OCI-LY7 (cell line): ENCODE measurements at regions not wholly inside any gene's neighbourhood (a gene's known extent, or its start where the extent isn't known, plus 50 kb on each side); places are given as distances from the start of the nearest gene placed in this dataset.
"Not testable (repeated sequence)": the region's sequence is repeated elsewhere in the genome, so short reads cannot be mapped to it uniquely, and the experiment has no call there.

Experiments used
- BruUV-seq: library from RNA; stranded (reverse); fragments of 400-500 nt; replicated peaks from 2 replicates; lab custom pipeline; 2021; lab: Mats Ljungman, UMichigan
- CTCF ChIA-PET: fragments of 300-600 bp; sonication (Branson Sonifier 250); formaldehyde crosslinking; loops from one replicate; lab custom pipeline; 2022; ENCODE audit warnings: antibody characterized with exemption; ENCODE audit not compliant: unreplicated experiment; lab: Charles Lee
- POLR2A ChIA-PET: fragments of 300-600 bp; sonication (Branson Sonifier 250); formaldehyde crosslinking; loops from one replicate; lab custom pipeline; 2022; ENCODE audit warnings: antibody characterized with exemption; lab: Charles Lee
- DNase-seq: peaks from one replicate; pipeline ENCODE4 v3.0.0-alpha.2; 2015; ENCODE audit warnings: low spot score
- H2AFZ ChIP-seq: fragments of 200-600 bp; sonication (generic), shearing (Covaris generic); 2 replicates; pipeline ENCODE4 v1.6.1; 2014; ENCODE audit warnings: mild to moderate bottlenecking, antibody characterized with exemption, low read length, moderate library complexity
- H3K27ac ChIP-seq: fragments of 200-600 bp; sonication (generic); 2 replicates; pipeline ENCODE4 v1.5.1; 2014; ENCODE audit warnings: mixed run types, low read depth, mild to moderate bottlenecking, moderate library complexity, low read length, inconsistent platforms; ENCODE audit not compliant: poor library complexity, severe bottlenecking
- H3K36me3 ChIP-seq: fragments of 200-600 bp; sonication (generic); 2 replicates; pipeline ENCODE4 v1.6.1; 2014; ENCODE audit warnings: mild to moderate bottlenecking, antibody characterized with exemption, low read length, moderate library complexity, mixed read lengths; ENCODE audit not compliant: insufficient read depth
- H3K4me1 ChIP-seq: fragments of 200-600 bp; sonication (generic); 2 replicates; pipeline ENCODE4 v1.5.1; 2014; ENCODE audit warnings: mild to moderate bottlenecking, low read length; ENCODE audit not compliant: insufficient read depth, poor library complexity, severe bottlenecking
- H3K4me2 ChIP-seq: fragments of 200-600 bp; sonication (generic); 2 replicates; pipeline ENCODE4 v1.6.1; 2014; ENCODE audit warnings: mild to moderate bottlenecking, low read length
- H3K4me3 ChIP-seq: fragments of 200-600 bp; sonication (generic); 2 replicates; pipeline ENCODE4 v1.5.1; 2014; ENCODE audit warnings: mild to moderate bottlenecking, low read depth, low read length; ENCODE audit not compliant: poor library complexity, severe bottlenecking
- H3K79me2 ChIP-seq: fragments of 200-600 bp; sonication (generic); 2 replicates; pipeline ENCODE4 v1.6.1; 2016; ENCODE audit warnings: low read depth, mild to moderate bottlenecking, low read length, moderate library complexity, mixed read lengths; ENCODE audit not compliant: insufficient read depth
- H3K9me2 ChIP-seq: fragments of 200-600 bp; sonication (generic); 2 replicates; pipeline ENCODE4 v1.6.1; 2016; ENCODE audit warnings: mild to moderate bottlenecking, low read length, mixed read lengths; ENCODE audit not compliant: insufficient read depth
- H3K9me3 ChIP-seq: fragments of 200-600 bp; sonication (generic); 2 replicates; pipeline ENCODE4 v1.6.1; 2014; ENCODE audit warnings: mild to moderate bottlenecking, mixed run types, low read length, mixed read lengths
- H4K20me1 ChIP-seq: fragments of 200-600 bp; sonication (generic); 2 replicates; pipeline ENCODE4 v1.6.1; 2014; ENCODE audit warnings: mild to moderate bottlenecking, antibody characterized with exemption, low read length, moderate library complexity, mixed read lengths; ENCODE audit not compliant: insufficient read depth
- EZH2phosphoT487 ChIP-seq: fragments of 200-600 bp; sonication (generic); IDR thresholded peaks from 2 replicates; pipeline ENCODE4 v1.6.1; 2018; ENCODE audit warnings: low read depth, borderline replicate concordance, mild to moderate bottlenecking, mixed run types, antibody characterized with exemption, low read length, moderate library complexity, mixed read lengths
- intact Hi-C: fragments of 100-400 bp; cut with micrococcal nuclease; formaldehyde crosslinking; loops from one replicate; pipeline ENCODE4 v1.10.0; 2022; ENCODE audit not compliant: unreplicated experiment
- TF ChIP-seq, protein P1 (sequence below): fragments of 200-600 bp; sonication (generic); conservative IDR thresholded peaks from 2 replicates; pipeline ENCODE4 v1.5.1; 2014; ENCODE audit warnings: mild to moderate bottlenecking, antibody characterized with exemption, low read length, moderate library complexity, mixed read lengths

- CTCF ChIA-PET, H3K9me3 ChIP-seq, POLR2A ChIA-PET, H3K36me3 ChIP-seq, H3K4me3 ChIP-seq, H4K20me1 ChIP-seq, H3K79me2 ChIP-seq, H3K4me2 ChIP-seq, BruUV-seq, H3K4me1 ChIP-seq, DNase-seq, intact Hi-C loops, H3K27ac ChIP-seq, H2AFZ ChIP-seq, H3K9me2 ChIP-seq: not testable (repeated sequence)
Observed at GRCh38 chr14:105920803-105921755, 394.7 kb downstream of the TMEM121 start.

GRCh38 chr14:105921781-105922180 lies 395.4 kb downstream of the TMEM121 start:
- H3K4me3 ChIP-seq, H3K79me2 ChIP-seq, H3K4me2 ChIP-seq, H3K4me1 ChIP-seq, H2AFZ ChIP-seq, H4K20me1 ChIP-seq, H3K9me3 ChIP-seq, H3K36me3 ChIP-seq, intact Hi-C loops, H3K9me2 ChIP-seq, H3K27ac ChIP-seq, DNase-seq, CTCF ChIA-PET, BruUV-seq, POLR2A ChIA-PET: not testable (repeated sequence)

DNA sequence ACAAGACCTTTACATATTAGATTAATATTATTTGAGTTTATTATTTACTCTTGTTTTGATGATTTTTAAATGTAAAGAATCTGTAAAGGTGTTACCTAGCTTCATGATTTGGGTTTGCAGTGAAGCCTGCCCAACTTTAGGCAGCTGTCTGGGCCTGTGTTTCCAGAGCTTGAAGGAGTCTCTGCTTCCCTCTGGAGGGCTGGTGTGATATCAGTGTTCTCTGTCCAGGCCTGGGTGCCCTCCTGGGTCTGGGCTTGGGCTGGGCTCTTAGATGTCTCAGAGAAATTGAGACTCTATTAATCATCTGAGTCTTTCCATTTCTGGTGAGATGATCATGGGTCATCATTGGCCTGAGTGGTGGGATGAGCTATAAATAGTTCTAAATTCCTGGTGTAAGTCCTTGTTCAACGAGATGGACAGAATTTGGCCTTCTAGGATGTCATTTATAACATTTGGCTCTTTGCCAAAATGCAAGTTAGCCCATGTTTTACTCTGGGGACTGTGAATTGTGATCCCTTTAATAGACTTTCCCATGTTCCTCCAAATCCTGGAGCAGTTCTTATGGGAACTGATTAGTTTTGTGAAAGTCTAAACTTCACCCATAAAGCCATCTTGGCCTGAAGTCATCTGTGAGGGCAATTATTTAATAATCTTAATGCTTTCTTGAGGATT lies 397.3 kb downstream of the TMEM121 start:
- H3K9me3 ChIP-seq, POLR2A ChIA-PET, H3K9me2 ChIP-seq, H3K4me2 ChIP-seq, H3K79me2 ChIP-seq, H3K36me3 ChIP-seq, H4K20me1 ChIP-seq, BruUV-seq, H2AFZ ChIP-seq, intact Hi-C loops, CTCF ChIA-PET, H3K4me1 ChIP-seq, H3K27ac ChIP-seq, DNase-seq, H3K4me3 ChIP-seq: not testable (repeated sequence)

DNA sequence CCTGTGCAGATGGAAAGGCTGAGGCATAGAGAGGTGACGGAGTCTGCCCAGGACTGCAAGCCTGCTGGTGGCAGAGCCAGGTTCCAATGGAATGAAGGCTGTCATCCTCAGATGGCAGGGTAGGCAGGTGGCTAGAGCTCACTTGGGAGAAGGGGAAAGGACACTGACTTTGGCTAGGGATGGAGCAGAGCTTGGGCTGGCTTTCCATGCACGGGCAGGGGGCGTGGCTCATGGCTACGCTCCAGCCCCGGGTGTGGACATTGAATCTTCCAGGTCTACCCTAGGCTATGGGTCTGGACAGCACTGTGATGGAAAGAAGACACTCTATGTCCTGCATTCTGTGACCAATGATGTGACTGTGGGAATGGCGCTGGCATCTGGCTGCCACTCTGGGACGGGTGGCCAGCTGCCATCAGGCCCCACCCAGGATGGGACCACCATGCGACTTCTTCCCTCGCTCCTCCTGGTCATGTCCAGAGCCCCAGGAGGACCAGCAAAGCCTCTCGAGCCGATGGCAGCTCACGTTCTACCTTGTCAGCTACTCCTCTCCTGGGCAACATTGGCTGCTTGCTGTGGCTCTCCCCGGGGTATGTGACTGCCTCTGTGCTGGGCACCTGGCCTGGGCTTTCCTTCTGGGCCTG lies 398.7 kb downstream of the TMEM121 start:
- TF ChIP-seq, protein P1, sequence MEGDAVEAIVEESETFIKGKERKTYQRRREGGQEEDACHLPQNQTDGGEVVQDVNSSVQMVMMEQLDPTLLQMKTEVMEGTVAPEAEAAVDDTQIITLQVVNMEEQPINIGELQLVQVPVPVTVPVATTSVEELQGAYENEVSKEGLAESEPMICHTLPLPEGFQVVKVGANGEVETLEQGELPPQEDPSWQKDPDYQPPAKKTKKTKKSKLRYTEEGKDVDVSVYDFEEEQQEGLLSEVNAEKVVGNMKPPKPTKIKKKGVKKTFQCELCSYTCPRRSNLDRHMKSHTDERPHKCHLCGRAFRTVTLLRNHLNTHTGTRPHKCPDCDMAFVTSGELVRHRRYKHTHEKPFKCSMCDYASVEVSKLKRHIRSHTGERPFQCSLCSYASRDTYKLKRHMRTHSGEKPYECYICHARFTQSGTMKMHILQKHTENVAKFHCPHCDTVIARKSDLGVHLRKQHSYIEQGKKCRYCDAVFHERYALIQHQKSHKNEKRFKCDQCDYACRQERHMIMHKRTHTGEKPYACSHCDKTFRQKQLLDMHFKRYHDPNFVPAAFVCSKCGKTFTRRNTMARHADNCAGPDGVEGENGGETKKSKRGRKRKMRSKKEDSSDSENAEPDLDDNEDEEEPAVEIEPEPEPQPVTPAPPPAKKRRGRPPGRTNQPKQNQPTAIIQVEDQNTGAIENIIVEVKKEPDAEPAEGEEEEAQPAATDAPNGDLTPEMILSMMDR: no peak
- no peak for TF ChIP-seq EZH2phosphoT487
- CTCF ChIA-PET: no interaction called here
- intact Hi-C loops: no loop called here
- H3K4me3 ChIP-seq: no peak overlapping the region
- POLR2A ChIA-PET: no interaction called here
- H4K20me1 ChIP-seq: no peaks in the 10 kb centered on the region
- no peaks in the 10 kb centered on the region for H3K9me2 ChIP-seq
- no peaks in the 10 kb centered on the region for H3K79me2 ChIP-seq
- no peak overlapping the region for H3K4me2 ChIP-seq
- no peaks in the 10 kb centered on the region for H3K9me3 ChIP-seq
- DNase-seq: no peak
- no TSS peak for BruUV-seq
- H3K36me3 ChIP-seq: no peaks in the 10 kb centered on the region
- no peak overlapping the region for H3K27ac ChIP-seq
- H2AFZ ChIP-seq: no peak overlapping the region
- H3K4me1 ChIP-seq: no peaks in the 10 kb centered on the region
